H9 (cell line): ENCODE measurements at regions not wholly inside any gene's neighbourhood (a gene's known extent, or its start where the extent isn't known, plus 50 kb on each side); places are given as distances from the start of the nearest gene placed in this dataset.
"Not testable (repeated sequence)": the region's sequence is repeated elsewhere in the genome, so short reads cannot be mapped to it uniquely, and the experiment has no call there.

Experiments
- DNase-seq: peaks from one replicate; pipeline ENCODE4 v3.0.0-alpha.2; 2017
- H2AFZ ChIP-seq: one replicate; pipeline ENCODE4 v1.6.1; 2013; ENCODE audit warnings: mild to moderate bottlenecking, low read length, control low read depth, moderate library complexity
- H2AK5ac ChIP-seq: 2 replicates; pipeline ENCODE4 v1.6.1; 2013; ENCODE audit warnings: low read length, control low read depth, mixed read lengths; ENCODE audit not compliant: insufficient read length
- H2BK120ac ChIP-seq: one replicate; pipeline ENCODE4 v1.6.1; 2013; ENCODE audit warnings: low read depth, mild to moderate bottlenecking, low read length, control low read depth, inconsistent platforms; ENCODE audit not compliant: poor library complexity, severe bottlenecking
- H2BK12ac ChIP-seq: 2 replicates; pipeline ENCODE4 v1.6.1; 2013; ENCODE audit warnings: low read length, control low read depth, mixed read lengths, low read depth; ENCODE audit not compliant: insufficient read length
- H2BK15ac ChIP-seq: 2 replicates; pipeline ENCODE4 v1.6.1; 2013; ENCODE audit warnings: low read depth, low read length, control low read depth
- H2BK20ac ChIP-seq: one replicate; pipeline ENCODE4 v1.6.1; 2013; ENCODE audit warnings: low read depth, mild to moderate bottlenecking, low read length, control low read depth, inconsistent platforms; ENCODE audit not compliant: poor library complexity, severe bottlenecking
- H2BK5ac ChIP-seq: 2 replicates; pipeline ENCODE4 v1.6.1; 2013; ENCODE audit warnings: low read length, control low read depth, mixed read lengths; ENCODE audit not compliant: insufficient read length
- H3K14ac ChIP-seq: 2 replicates; pipeline ENCODE4 v1.6.1; 2013; ENCODE audit warnings: low read length, control low read depth; ENCODE audit not compliant: insufficient read depth
- H3K18ac ChIP-seq: 2 replicates; pipeline ENCODE4 v1.6.1; 2013; ENCODE audit warnings: low read depth, mild to moderate bottlenecking, mixed read lengths, low read length, control low read depth; ENCODE audit not compliant: insufficient read length
- H3K23ac ChIP-seq: 2 replicates; pipeline ENCODE4 v1.6.1; 2013; ENCODE audit warnings: low read length, control low read depth, mixed read lengths, low read depth; ENCODE audit not compliant: insufficient read length
- H3K23me2 ChIP-seq: 2 replicates; pipeline ENCODE4 v1.6.1; 2013; ENCODE audit warnings: low read depth, mild to moderate bottlenecking, mixed read lengths, low read length, control low read depth; ENCODE audit not compliant: insufficient read length, poor library complexity, severe bottlenecking
- H3K27ac ChIP-seq: 2 replicates; pipeline ENCODE4 v1.5.1; 2013; ENCODE audit warnings: low read length, control low read depth, mixed read lengths, low read depth; ENCODE audit not compliant: insufficient read length
- H3K27me3 ChIP-seq: 2 replicates; pipeline ENCODE4 v1.6.1; 2013; ENCODE audit warnings: low read length, control low read depth, inconsistent platforms; ENCODE audit not compliant: insufficient read depth
- H3K4ac ChIP-seq: 2 replicates; pipeline ENCODE4 v1.6.1; 2013; ENCODE audit warnings: low read depth, mild to moderate bottlenecking, control low read depth, inconsistent platforms, low read length, moderate library complexity
- H3K4me1 ChIP-seq: 2 replicates; pipeline ENCODE4 v1.6.1; 2013; ENCODE audit warnings: low read length, control low read depth, inconsistent platforms; ENCODE audit not compliant: insufficient read depth
- H3K4me2 ChIP-seq: 2 replicates; pipeline ENCODE4 v1.6.1; 2013; ENCODE audit warnings: low read length, control low read depth, mixed read lengths; ENCODE audit not compliant: insufficient read length, insufficient read depth
- H3K56ac ChIP-seq: 2 replicates; pipeline ENCODE4 v1.6.1; 2013; ENCODE audit warnings: low read depth, mild to moderate bottlenecking, mixed read lengths, low read length, control low read depth; ENCODE audit not compliant: insufficient read length
- H3K79me1 ChIP-seq: 2 replicates; pipeline ENCODE4 v1.6.1; 2013; ENCODE audit warnings: low read depth, mild to moderate bottlenecking, moderate library complexity, low read length, control low read depth, inconsistent platforms; ENCODE audit not compliant: insufficient read depth, poor library complexity, severe bottlenecking
- H3K79me2 ChIP-seq: 2 replicates; pipeline ENCODE4 v1.6.1; 2013; ENCODE audit warnings: low read length, control low read depth, inconsistent platforms; ENCODE audit not compliant: insufficient read depth
- H3K9ac ChIP-seq: 2 replicates; pipeline ENCODE4 v1.6.1; 2013; ENCODE audit warnings: low read length, control low read depth, mixed read lengths; ENCODE audit not compliant: insufficient read length; ENCODE audit errors: extremely low read depth
- H3K9me3 ChIP-seq: one replicate; pipeline ENCODE4 v1.6.1; 2013; ENCODE audit warnings: low read depth, low read length, inconsistent platforms; ENCODE audit not compliant: control insufficient read depth
- H3T11ph ChIP-seq: one replicate; pipeline ENCODE4 v1.6.1; 2013; ENCODE audit warnings: mild to moderate bottlenecking, low read length, control low read depth, inconsistent platforms
- H4K20me1 ChIP-seq: one replicate; pipeline ENCODE4 v1.6.1; 2013; ENCODE audit not compliant: control insufficient read depth, insufficient read length, insufficient read depth
- H4K5ac ChIP-seq: 2 replicates; pipeline ENCODE4 v1.6.1; 2013; ENCODE audit warnings: low read depth, mild to moderate bottlenecking, mixed read lengths, low read length, control low read depth; ENCODE audit not compliant: insufficient read length
- H4K8ac ChIP-seq: replicated peaks from 2 replicates; pipeline ENCODE4 v1.6.1; 2013; ENCODE audit warnings: low read length, control low read depth, mixed read lengths, low read depth; ENCODE audit not compliant: insufficient read length
- H4K91ac ChIP-seq: 2 replicates; pipeline ENCODE4 v1.6.1; 2013; ENCODE audit warnings: low read depth, mild to moderate bottlenecking, moderate library complexity, mixed read lengths, low read length, control low read depth; ENCODE audit not compliant: insufficient read length
- H3K27ac Mint-ChIP-seq, 3 experiments: 2 replicates in 2 of 3; 3 replicates in 1 of 3; pipeline ENCODE4 v1.8.0; 2020 to 2021; ENCODE audit warnings: mixed read lengths in 3 of 3, mild to moderate bottlenecking in 1 of 3, moderate library complexity in 1 of 3
- H3K27me3 Mint-ChIP-seq: 2 replicates; pipeline ENCODE4 v1.8.0; 2021; ENCODE audit warnings: low read depth, mild to moderate bottlenecking, moderate library complexity, mixed read lengths
- H3K36me3 Mint-ChIP-seq, 3 experiments: 2 replicates in 2 of 3; 3 replicates in 1 of 3; pipeline ENCODE4 v1.8.0; 2020 to 2021; ENCODE audit warnings: low read depth in 3 of 3, mixed read lengths in 3 of 3; ENCODE audit not compliant: insufficient read depth in 1 of 3
- H3K4me1 Mint-ChIP-seq, 2 experiments: 2 replicates each; pipeline ENCODE4 v1.8.0; 2020; ENCODE audit warnings: mixed read lengths in 2 of 2
- H3K4me3 Mint-ChIP-seq, 2 experiments: 2 replicates in 1 of 2; 3 replicates in 1 of 2; pipeline ENCODE4 v1.8.0; 2020 to 2021; ENCODE audit warnings: mild to moderate bottlenecking in 2 of 2, mixed read lengths in 2 of 2, moderate library complexity in 1 of 2
- H3K9me3 Mint-ChIP-seq, 2 experiments: 2 replicates in 1 of 2; 3 replicates in 1 of 2; pipeline ENCODE4 v1.8.0; 2020; ENCODE audit warnings: mild to moderate bottlenecking in 2 of 2, mixed read lengths in 2 of 2, moderate library complexity in 1 of 2
- WGBS: extraction: QIAGEN DNeasy Blood & Tissue Kit; methylation state at CpG from one replicate; pipeline ENCODE4 v1.1.7; 2013; ENCODE audit warnings: missing lambda C conversion rate, low lambda C conversion rate, mixed read lengths; ENCODE audit not compliant: insufficient read length; ENCODE audit errors: extremely low coverage; 5-methylcytosine and 5-hydroxymethylcytosine counted together
- TF ChIP-seq, protein P1 (sequence below): fragments of 200-600 bp; sonication (generic); conservative IDR thresholded peaks from 3 replicates; pipeline ENCODE4 v1.8.0; 2021; ENCODE audit warnings: antibody characterized with exemption, mild to moderate bottlenecking

DNA sequence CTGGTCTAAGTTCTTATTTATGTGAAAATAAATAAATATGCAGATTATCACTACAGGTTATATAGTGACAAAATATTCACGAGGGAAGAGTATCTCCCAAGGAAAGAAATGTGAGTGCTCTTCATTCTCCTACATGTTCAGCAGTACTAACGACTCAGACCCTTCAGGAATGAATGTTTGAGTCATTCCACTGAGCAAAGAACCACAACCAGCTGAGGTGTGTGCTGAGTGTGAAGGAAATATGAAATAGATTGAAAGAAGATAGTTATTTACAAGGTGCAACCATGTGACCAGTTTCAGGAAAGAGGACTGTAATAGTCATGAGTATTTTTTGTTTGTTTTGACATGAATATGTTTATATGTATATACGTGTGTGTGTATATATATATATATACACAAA is 228.7 kb downstream of the TUSC1 start:
- H3K79me1 ChIP-seq = no peaks in the 10 kb centered on the region
- H3K14ac ChIP-seq = no peak overlapping the region
- no peak overlapping the region for H2BK15ac ChIP-seq
- no CpG with 5 or more reads among the region's 3 CpGs for WGBS
- no peak overlapping the region for H2BK120ac ChIP-seq
- no peak overlapping the region for H3K9ac ChIP-seq
- H4K8ac ChIP-seq = no peak overlapping the region
- H3K27ac ChIP-seq = no peak overlapping the region
- H3K4me1 ChIP-seq = no peaks in the 10 kb centered on the region
- H3K4ac ChIP-seq = no peak overlapping the region
- no peaks in the 10 kb centered on the region for H3K27me3 ChIP-seq
- H2AK5ac ChIP-seq = no peak overlapping the region
- H2BK20ac ChIP-seq = no peak overlapping the region
- no peak overlapping the region for H3T11ph ChIP-seq
- Mint-ChIP-seq H3K4me1 (no peaks in the 10 kb centered on the region), H3K27ac (no peak overlapping the region), H3K27me3 (no peaks in the 10 kb centered on the region), H3K36me3 (no peaks in the 10 kb centered on the region), H3K4me3 (no peak overlapping the region), H3K9me3 (no peaks in the 10 kb centered on the region)
- TF ChIP-seq, protein P1, sequence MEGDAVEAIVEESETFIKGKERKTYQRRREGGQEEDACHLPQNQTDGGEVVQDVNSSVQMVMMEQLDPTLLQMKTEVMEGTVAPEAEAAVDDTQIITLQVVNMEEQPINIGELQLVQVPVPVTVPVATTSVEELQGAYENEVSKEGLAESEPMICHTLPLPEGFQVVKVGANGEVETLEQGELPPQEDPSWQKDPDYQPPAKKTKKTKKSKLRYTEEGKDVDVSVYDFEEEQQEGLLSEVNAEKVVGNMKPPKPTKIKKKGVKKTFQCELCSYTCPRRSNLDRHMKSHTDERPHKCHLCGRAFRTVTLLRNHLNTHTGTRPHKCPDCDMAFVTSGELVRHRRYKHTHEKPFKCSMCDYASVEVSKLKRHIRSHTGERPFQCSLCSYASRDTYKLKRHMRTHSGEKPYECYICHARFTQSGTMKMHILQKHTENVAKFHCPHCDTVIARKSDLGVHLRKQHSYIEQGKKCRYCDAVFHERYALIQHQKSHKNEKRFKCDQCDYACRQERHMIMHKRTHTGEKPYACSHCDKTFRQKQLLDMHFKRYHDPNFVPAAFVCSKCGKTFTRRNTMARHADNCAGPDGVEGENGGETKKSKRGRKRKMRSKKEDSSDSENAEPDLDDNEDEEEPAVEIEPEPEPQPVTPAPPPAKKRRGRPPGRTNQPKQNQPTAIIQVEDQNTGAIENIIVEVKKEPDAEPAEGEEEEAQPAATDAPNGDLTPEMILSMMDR = no peak
- no peak overlapping the region for H3K56ac ChIP-seq
- no peak for DNase-seq
- H4K20me1 ChIP-seq = no peaks in the 10 kb centered on the region
- no peaks in the 10 kb centered on the region for H3K9me3 ChIP-seq
- no peak overlapping the region for H2BK5ac ChIP-seq
- H3K23ac ChIP-seq = no peak overlapping the region
- no peak overlapping the region for H4K91ac ChIP-seq
- no peak overlapping the region for H3K18ac ChIP-seq
- H3K4me2 ChIP-seq = no peak overlapping the region
- H2BK12ac ChIP-seq = no peak overlapping the region
- no peaks in the 10 kb centered on the region for H3K79me2 ChIP-seq
- H3K23me2 ChIP-seq = no peaks in the 10 kb centered on the region
- H4K5ac ChIP-seq = no peak overlapping the region
- H2AFZ ChIP-seq = no peak overlapping the region

DNA sequence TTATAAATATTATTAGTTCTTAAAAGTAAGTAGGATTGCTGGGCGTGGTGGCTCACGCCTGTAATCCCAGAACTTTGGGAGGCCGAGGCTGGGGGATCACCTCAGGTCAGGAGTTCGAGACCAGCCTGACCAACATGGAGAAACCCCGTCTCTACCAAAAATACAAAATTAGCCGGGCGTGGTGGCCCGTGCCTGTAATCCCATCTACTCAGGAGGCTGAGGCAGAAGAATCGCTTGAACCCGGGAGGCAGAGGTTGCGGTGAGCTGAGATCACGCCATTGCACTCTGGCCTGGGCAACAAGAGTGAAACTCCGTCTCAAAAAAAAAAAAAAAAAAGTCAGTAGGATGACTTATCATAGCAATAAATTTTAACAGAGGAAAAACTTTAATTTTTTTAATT is 232.5 kb downstream of the TUSC1 start:
- not testable (repeated sequence) for H3K56ac ChIP-seq, H3K9me3 Mint-ChIP-seq, H3K9ac ChIP-seq, H3K4me1 Mint-ChIP-seq, H3K27ac ChIP-seq, H3K4ac ChIP-seq, DNase-seq, H3K18ac ChIP-seq, H2BK15ac ChIP-seq, H2BK120ac ChIP-seq, H3K27me3 Mint-ChIP-seq, H4K20me1 ChIP-seq, H3T11ph ChIP-seq, H3K4me3 Mint-ChIP-seq, H3K14ac ChIP-seq, H3K27me3 ChIP-seq, H4K91ac ChIP-seq, H3K23me2 ChIP-seq, H2BK5ac ChIP-seq, H3K23ac ChIP-seq, H3K4me1 ChIP-seq, H3K9me3 ChIP-seq, H3K79me1 ChIP-seq, H4K5ac ChIP-seq, H4K8ac ChIP-seq, H2AK5ac ChIP-seq, H2AFZ ChIP-seq, H3K79me2 ChIP-seq, H3K27ac Mint-ChIP-seq, H3K4me2 ChIP-seq, H2BK12ac ChIP-seq, H2BK20ac ChIP-seq
- peaks cover 0 to 11% (median 0%) of the 10 kb centered on the region in 3 experiments; a peak in 2 of 7 replicates for H3K36me3 Mint-ChIP-seq
- no CpG with 5 or more reads among the region's 13 CpGs for WGBS
